ENCODE measurements at regions not wholly inside any gene's neighbourhood (a gene's known extent, or its start where the extent isn't known, plus 50 kb on each side); places are given as distances from the start of the nearest gene placed in this dataset.

DNA sequence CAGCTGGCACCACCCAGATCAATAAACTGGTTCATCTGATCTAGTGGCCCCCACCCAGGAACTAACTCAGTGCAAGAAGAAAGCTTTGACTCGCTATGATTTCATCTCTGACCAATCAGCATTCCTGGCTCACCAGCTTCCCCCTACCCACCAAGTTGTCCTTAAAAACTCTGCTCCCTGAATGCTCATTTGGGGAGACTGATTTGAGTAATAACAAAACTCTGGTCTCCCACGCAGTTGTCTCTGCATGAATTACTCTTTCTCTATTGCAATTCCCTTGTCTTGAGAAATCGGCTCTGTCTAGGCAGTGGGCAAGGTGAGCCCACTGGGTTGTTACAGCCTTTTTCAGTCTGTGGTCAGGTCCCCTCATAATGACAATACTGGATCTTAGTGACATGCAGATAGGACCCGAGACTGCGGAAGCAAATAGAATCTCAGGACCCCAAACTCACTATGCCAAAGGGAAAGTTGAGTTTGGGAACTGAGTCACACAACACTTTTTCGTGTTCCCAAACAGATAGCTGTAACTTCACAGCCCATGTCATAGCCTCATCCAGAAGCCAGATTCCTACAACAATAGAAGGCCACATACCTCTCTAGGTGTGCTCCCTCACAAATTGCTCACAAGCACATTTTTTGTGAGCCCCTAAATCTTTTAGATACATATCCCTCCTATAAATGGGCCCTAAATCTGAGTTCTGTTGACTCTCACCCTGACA, 175.2 kb upstream of the RAI14 start:
- DNase-seq (ENCODE audit: low read depth): no peak
- in situ Hi-C loops (cut with HindIII; ENCODE audit: low sequenced_read_pairs): loop anchor here (25.0 kb wide), 1 partner anchor 406 kb away; no protein-coding TSS in a partner anchor

DNA sequence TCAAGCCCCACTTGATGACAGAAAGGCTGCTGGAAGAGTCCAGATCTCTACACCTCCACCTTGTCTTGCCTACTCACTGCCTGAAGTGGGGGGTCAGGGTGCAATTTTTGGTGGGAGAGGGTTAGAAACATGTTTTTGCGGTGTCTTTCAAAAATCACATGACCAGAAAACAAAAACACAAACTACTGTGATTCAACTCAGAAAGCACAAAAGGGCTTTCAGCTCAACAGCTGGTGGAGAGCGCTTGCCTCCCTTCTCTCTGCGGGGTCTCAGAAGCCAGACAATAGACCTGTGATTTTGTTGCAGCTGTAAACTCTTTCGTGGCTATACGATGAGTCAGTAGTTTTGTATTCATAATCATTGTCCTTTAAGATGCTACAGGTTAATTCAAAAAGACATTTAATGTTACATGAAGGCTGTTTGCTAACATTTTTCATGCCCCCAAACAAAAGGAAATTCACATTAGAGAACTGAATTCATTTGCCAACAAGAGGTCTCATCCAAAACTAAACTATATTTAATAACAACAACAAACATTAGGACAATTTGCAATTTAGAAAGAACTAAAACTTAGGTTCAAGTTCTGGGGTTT, 172.6 kb upstream of the RAI14 start:
- TF ChIP-seq, protein P1, sequence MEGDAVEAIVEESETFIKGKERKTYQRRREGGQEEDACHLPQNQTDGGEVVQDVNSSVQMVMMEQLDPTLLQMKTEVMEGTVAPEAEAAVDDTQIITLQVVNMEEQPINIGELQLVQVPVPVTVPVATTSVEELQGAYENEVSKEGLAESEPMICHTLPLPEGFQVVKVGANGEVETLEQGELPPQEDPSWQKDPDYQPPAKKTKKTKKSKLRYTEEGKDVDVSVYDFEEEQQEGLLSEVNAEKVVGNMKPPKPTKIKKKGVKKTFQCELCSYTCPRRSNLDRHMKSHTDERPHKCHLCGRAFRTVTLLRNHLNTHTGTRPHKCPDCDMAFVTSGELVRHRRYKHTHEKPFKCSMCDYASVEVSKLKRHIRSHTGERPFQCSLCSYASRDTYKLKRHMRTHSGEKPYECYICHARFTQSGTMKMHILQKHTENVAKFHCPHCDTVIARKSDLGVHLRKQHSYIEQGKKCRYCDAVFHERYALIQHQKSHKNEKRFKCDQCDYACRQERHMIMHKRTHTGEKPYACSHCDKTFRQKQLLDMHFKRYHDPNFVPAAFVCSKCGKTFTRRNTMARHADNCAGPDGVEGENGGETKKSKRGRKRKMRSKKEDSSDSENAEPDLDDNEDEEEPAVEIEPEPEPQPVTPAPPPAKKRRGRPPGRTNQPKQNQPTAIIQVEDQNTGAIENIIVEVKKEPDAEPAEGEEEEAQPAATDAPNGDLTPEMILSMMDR (IDR thresholded peaks at IDR 0.05; ENCODE audit: low read depth, low read length, missing control alignments): no peak
- no peak overlapping the region for H3K4me3 ChIP-seq (ENCODE audit: low read depth, low read length)
- peak; percentile 37 for DNase-seq (ENCODE audit: low read depth)
- in situ Hi-C loops (cut with HindIII; ENCODE audit: low sequenced_read_pairs): loop anchor here (25.0 kb wide), 1 partner anchor 404 kb away; no protein-coding TSS in a partner anchor

More for the DNA sequence above, 175.2 kb upstream of the RAI14 start:
- TF ChIP-seq, protein P1 (IDR thresholded peaks at IDR 0.05; ENCODE audit: low read depth, low read length, missing control alignments): no peak
- H3K4me3 ChIP-seq (ENCODE audit: low read depth, low read length): no peak overlapping the region

DNA sequence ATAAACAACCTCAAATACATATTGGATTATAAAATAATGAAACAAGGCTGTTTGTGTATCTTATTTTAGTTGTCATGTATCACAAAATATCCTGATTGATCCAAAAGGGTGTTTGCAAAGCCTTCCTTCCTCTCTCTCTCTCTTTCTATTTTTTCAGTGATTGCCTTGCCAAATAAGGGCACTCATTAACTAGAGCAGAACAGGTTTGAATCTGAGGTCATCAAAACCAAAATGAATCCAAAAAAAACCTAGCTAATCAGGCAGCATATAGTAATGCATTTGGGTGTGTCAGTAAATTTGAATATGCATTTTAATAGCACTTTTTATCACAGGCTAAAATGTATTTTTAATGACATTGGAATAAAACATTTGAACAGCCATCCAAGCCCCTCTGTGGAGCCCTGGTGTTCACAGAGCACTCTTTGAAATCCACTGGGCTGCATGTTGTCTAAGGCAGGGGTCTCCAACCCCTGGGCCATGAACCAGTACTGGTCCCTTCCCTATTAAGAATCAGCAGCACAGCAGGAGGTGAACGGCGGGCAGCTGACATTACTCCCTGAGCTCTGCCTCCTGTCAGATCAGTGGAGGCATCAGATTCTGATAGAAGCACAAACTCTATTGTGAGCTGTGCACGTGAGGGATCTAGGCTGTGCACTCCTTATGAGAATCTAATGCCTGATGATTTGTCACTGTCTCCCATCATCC, 171.8 kb upstream of the RAI14 start:
- in situ Hi-C loops (cut with HindIII; ENCODE audit: low sequenced_read_pairs): loop anchor here (25.0 kb wide), 1 partner anchor 403 kb away; no protein-coding TSS in a partner anchor
- no peak overlapping the region for H3K4me3 ChIP-seq (ENCODE audit: low read depth, low read length)
- DNase-seq (ENCODE audit: low read depth): no peak
- TF ChIP-seq, protein P1 (IDR thresholded peaks at IDR 0.05; ENCODE audit: low read depth, low read length, missing control alignments): no peak

DNA sequence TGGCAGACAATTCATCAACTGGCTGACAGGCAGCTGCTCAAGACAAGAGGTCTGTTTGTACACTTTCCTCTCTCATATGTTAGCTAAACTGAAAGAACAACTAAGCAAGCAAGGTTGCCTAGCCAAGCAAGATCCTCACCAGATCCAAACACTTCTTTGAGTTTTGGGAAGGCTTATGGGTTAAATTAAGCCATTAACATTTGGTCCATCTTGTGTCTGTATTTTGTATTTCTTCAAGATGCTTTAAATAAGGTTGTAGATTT, 170.4 kb upstream of the RAI14 start:
- in situ Hi-C loops (cut with HindIII; ENCODE audit: low sequenced_read_pairs): loop anchor here (5.0 to 25.0 kb wide), 2 partner anchors 37 to 402 kb away; no protein-coding TSS in a partner anchor
- no peak overlapping the region for H3K4me3 ChIP-seq (ENCODE audit: low read depth, low read length)
- DNase-seq (ENCODE audit: low read depth): no peak
- TF ChIP-seq, protein P1 (IDR thresholded peaks at IDR 0.05; ENCODE audit: low read depth, low read length, missing control alignments): no peak

DNA sequence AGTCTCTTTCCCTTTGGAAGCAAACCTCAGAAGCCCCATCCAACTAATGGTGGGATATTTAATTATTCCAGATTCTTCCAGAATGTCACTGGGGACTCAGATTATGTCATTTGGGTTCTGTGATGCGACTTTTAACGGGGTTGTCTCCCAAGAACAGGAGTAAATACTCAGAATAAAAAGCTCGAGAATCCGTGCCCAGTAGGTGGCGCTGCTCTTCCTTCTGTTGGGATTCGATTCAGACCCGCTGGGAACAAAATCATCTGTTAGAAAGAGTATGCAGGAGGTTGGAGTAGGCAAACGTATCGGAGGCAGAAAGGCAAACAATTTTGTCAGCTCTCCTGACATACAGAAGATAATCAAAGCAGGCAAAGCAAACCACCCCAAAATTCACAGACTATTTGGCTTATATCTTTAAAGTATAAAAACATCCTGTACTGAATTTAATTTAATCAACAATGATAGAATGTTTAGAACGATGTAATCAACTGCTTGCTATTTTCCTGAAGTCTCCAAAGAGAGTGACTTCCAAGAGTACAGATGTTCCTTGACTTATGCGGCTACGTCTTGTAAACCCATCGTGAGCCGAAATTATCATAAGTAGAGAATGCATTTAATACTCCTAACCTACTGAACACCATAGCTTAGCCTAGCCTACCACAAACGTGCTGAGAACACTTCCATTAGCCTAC, 169.8 kb upstream of the RAI14 start:
- H3K4me3 ChIP-seq (ENCODE audit: low read depth, low read length): no peak overlapping the region
- in situ Hi-C loops (cut with HindIII; ENCODE audit: low sequenced_read_pairs): loop anchor here (5.0 to 25.0 kb wide), 2 partner anchors 36 to 401 kb away; no protein-coding TSS in a partner anchor
- TF ChIP-seq, protein P1 (IDR thresholded peaks at IDR 0.05; ENCODE audit: low read depth, low read length, missing control alignments): peak; percentile 74
- DNase-seq (ENCODE audit: low read depth): peak; percentile 82

DNA sequence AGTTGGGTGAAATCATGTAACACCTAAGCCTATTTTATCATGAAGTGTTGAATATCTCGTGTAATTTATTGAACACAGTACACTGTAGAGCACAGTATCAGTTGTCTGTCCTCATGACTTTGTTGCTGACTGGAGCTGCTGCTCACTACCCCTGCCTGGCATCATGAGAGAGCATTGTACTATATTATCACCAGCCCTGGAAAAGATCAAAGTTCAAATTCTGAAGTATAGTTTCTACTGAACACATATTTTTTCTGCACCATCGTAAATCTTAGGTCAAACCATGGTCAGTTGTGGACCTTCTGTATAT, 169.3 kb upstream of the RAI14 start:
- no peak overlapping the region for H3K4me3 ChIP-seq (ENCODE audit: low read depth, low read length)
- in situ Hi-C loops (cut with HindIII; ENCODE audit: low sequenced_read_pairs): loop anchor here (5.0 to 25.0 kb wide), 2 partner anchors 35 to 400 kb away; no protein-coding TSS in a partner anchor
- DNase-seq (ENCODE audit: low read depth): no peak
- TF ChIP-seq, protein P1 (IDR thresholded peaks at IDR 0.05; ENCODE audit: low read depth, low read length, missing control alignments): no peak
